COLO668 (cell line): ENCODE measurements at regions not wholly inside any gene's neighbourhood (a gene's known extent, or its start where the extent isn't known, plus 50 kb on each side); places are given as distances from the start of the nearest gene placed in this dataset.

ENCODE experiments used
- DNase-seq: peaks from one replicate; lab custom pipeline; 2025; ENCODE audit not compliant: unreplicated experiment; lab: John Stamatoyannopoulos, UW

GRCh38 chr2:55973673-55974072 is 50.1 kb upstream of the EFEMP1 start:
- DNase-seq: no peak

- DNase-seq: no peak
Observed at GRCh38 chr2:55976681-55977080, 53.1 kb upstream of the EFEMP1 start.

- DNase-seq: no peak
Observed at GRCh38 chr2:55985406-55985805, 61.8 kb upstream of the EFEMP1 start.

GRCh38 chr2:55986001-55986400 is 62.4 kb upstream of the EFEMP1 start:
- no peak for DNase-seq

GRCh38 chr2:55986700-55987440 is 63.3 kb upstream of the EFEMP1 start:
- no peak for DNase-seq

- DNase-seq: no peak
Observed at GRCh38 chr2:55989405-55989804, 65.8 kb upstream of the EFEMP1 start.

GRCh38 chr2:55992455-55992854 is 68.9 kb upstream of the EFEMP1 start:
- DNase-seq: no peak

- DNase-seq: no peak
Observed at GRCh38 chr2:55993685-55994084, 70.1 kb upstream of the EFEMP1 start.

GRCh38 chr2:55995211-55995610 is 71.6 kb upstream of the EFEMP1 start:
- peak; percentile 9 for DNase-seq

- DNase-seq: no peak
Observed at GRCh38 chr2:55995902-55996301, 72.3 kb upstream of the EFEMP1 start.

- DNase-seq: no peak
Observed at GRCh38 chr2:55999231-55999630, 75.6 kb upstream of the EFEMP1 start.

GRCh38 chr2:55999790-56000189 is 76.2 kb upstream of the EFEMP1 start:
- DNase-seq: no peak

GRCh38 chr2:56001947-56002346 is 78.4 kb upstream of the EFEMP1 start:
- DNase-seq: no peak

GRCh38 chr2:56008661-56009431 is 85.3 kb upstream of the EFEMP1 start:
- peak; percentile 85 for DNase-seq

- DNase-seq: no peak
Observed at GRCh38 chr2:56009758-56010458, 86.3 kb upstream of the EFEMP1 start.

GRCh38 chr2:56011624-56012023 is 88.0 kb upstream of the EFEMP1 start:
- DNase-seq: no peak

- no peak for DNase-seq
Observed at GRCh38 chr2:56012221-56012765, 88.7 kb upstream of the EFEMP1 start.

GRCh38 chr2:56013475-56013874 is 89.9 kb upstream of the EFEMP1 start:
- DNase-seq: no peak

GRCh38 chr2:56014046-56014730 is 90.6 kb upstream of the EFEMP1 start:
- no peak for DNase-seq

- no peak for DNase-seq
Observed at GRCh38 chr2:56015711-56016115, 92.1 kb upstream of the EFEMP1 start.

- no peak for DNase-seq
Observed at GRCh38 chr2:56017784-56018183, 94.2 kb upstream of the EFEMP1 start.
